A549 (cell line): ENCODE measurements at regions not wholly inside any gene's neighbourhood (a gene's known extent, or its start where the extent isn't known, plus 50 kb on each side); places are given as distances from the start of the nearest gene placed in this dataset.

ENCODE experiments used
- ATAC-seq, 2 experiments: fragments of 200-7000 bp in 1 of 2; fragments of >200 bp in 1 of 2; cut with Nextera tagmentation in 1 of 2; cut with Tn5 transposase in 1 of 2; 3 replicates each; pipeline versions ENCODE4 v1.8.0 to v1.9.1; 2018 to 2020; ENCODE audit warnings: mild to moderate bottlenecking in 1 of 2, moderate library complexity in 1 of 2
- CTCF ChIA-PET: fragments of 300-600 bp; sonication (Branson Sonifier 250); formaldehyde crosslinking; extraction: SDS; loops from one replicate; lab custom pipeline; 2021; ENCODE audit warnings: antibody characterized with exemption, inconsistent platforms; lab: Yijun Ruan, JAX
- POLR2A ChIA-PET: fragments of 350-600 bp; formaldehyde crosslinking; extraction: SDS; loops from one replicate; lab custom pipeline; 2021; ENCODE audit warnings: antibody characterized with exemption, inconsistent platforms; lab: Yijun Ruan, JAX
- DNase-seq, 2 experiments: peaks; one replicate each; pipeline versions ENCODE4 v3.0.0 to v3.0.0-alpha.2; 2011 to 2016; ENCODE audit warnings: low read depth in 1 of 2, low spot score in 1 of 2
- FAIRE-seq: peaks from 2 replicates; lab custom pipeline; 2011; peaks lifted over from hg19 to GRCh38; lab: Jason Lieb, UNC
- H3K27ac ChIP-seq, 2 experiments: fragments of >200 bp; sonication (Bioruptor Twin); formaldehyde crosslinking; 3 replicates each; pipeline ENCODE4 v1.5.1; 2016 to 2017
- H3K4me1 ChIP-seq: fragments of >200 bp; sonication (Bioruptor Twin); formaldehyde crosslinking; 3 replicates; pipeline ENCODE4 v1.6.1; 2016
- H3K4me2 ChIP-seq: fragments of >200 bp; sonication (Bioruptor Twin); formaldehyde crosslinking; 3 replicates; pipeline ENCODE4 v1.6.1; 2016
- H3K4me3 ChIP-seq: fragments of >200 bp; sonication (Bioruptor Twin); formaldehyde crosslinking; 3 replicates; pipeline ENCODE4 v1.5.1; 2016
- H3K9me3 ChIP-seq: fragments of >200 bp; sonication (Bioruptor Twin); formaldehyde crosslinking; 3 replicates; pipeline ENCODE4 v1.6.1; 2016
- ATOH8 ChIP-seq: fragments of 250-450 bp; sonication (Bioruptor Pico); IDR thresholded peaks from 2 replicates; pipeline ENCODE4 v1.5.0; 2020; ENCODE audit warnings: low read depth, mild to moderate bottlenecking, moderate library complexity
- CBX2 ChIP-seq: fragments of 200-600 bp; sonication (generic); IDR thresholded peaks from 2 replicates; pipeline ENCODE4 v1.6.1; 2016; ENCODE audit warnings: low read depth, mild to moderate bottlenecking, borderline replicate concordance
- CBX8 ChIP-seq: fragments of 200-600 bp; sonication (generic); IDR thresholded peaks from 2 replicates; pipeline ENCODE4 v1.6.1; 2016
- CTCF ChIP-seq: fragments of >200 bp; sonication (Bioruptor Twin); formaldehyde crosslinking; IDR thresholded peaks from 3 replicates; pipeline ENCODE4 v1.5.1; 2016
- EHF ChIP-seq: fragments of 250-450 bp; sonication (Bioruptor Pico); IDR thresholded peaks from 2 replicates; pipeline ENCODE4 v1.5.0; 2020; ENCODE audit warnings: mild to moderate bottlenecking
- FOSB ChIP-seq: fragments of 250-450 bp; sonication (Bioruptor Pico); IDR thresholded peaks from 2 replicates; pipeline ENCODE4 v1.5.0; 2020; ENCODE audit warnings: mild to moderate bottlenecking, moderate library complexity
- FOXS1 ChIP-seq: fragments of 250-450 bp; sonication (Bioruptor Pico); IDR thresholded peaks from 2 replicates; pipeline ENCODE4 v1.5.0; 2020; ENCODE audit warnings: mild to moderate bottlenecking, moderate library complexity
- HOXA7 ChIP-seq: fragments of 250-450 bp; sonication (Bioruptor Pico); IDR thresholded peaks from 2 replicates; pipeline ENCODE4 v1.5.0; 2020; ENCODE audit warnings: mild to moderate bottlenecking, moderate library complexity
- HOXB13 ChIP-seq: fragments of 250-450 bp; sonication (Bioruptor Pico); IDR thresholded peaks from 2 replicates; pipeline ENCODE4 v1.5.0; 2020; ENCODE audit warnings: low read depth, mild to moderate bottlenecking, moderate library complexity
- HOXB5 ChIP-seq: fragments of 250-450 bp; sonication (Bioruptor Pico); IDR thresholded peaks from 2 replicates; pipeline ENCODE4 v1.5.0; 2020; ENCODE audit warnings: mild to moderate bottlenecking, moderate library complexity
- JUN ChIP-seq, 2 experiments: fragments of >200 bp; sonication (Bioruptor Twin); formaldehyde crosslinking; IDR thresholded peaks; 2 replicates in 1 of 2; 3 replicates in 1 of 2; pipeline ENCODE4 v1.6.1; 2016 to 2017
- JUNB ChIP-seq: fragments of >200 bp; sonication (Bioruptor Twin); formaldehyde crosslinking; IDR thresholded peaks from 2 replicates; pipeline ENCODE4 v1.6.1; 2016
- MAFK ChIP-seq: fragments of 450-650 bp; IDR thresholded peaks from 2 replicates; pipeline ENCODE4 v1.6.1; 2014; ENCODE audit not compliant: partially characterized antibody
- MAX ChIP-seq: IDR thresholded peaks from 2 replicates; pipeline ENCODE4 v1.6.1; 2012
- POLR2A ChIP-seq: IDR thresholded peaks from 2 replicates; pipeline ENCODE4 v1.6.1; 2012; ENCODE audit warnings: mild to moderate bottlenecking, low read length
- POLR2AphosphoS2 ChIP-seq: conservative IDR thresholded peaks from 2 replicates; pipeline ENCODE4 v1.6.1; 2012; ENCODE audit warnings: low read length, improper control_type of control experiment, inconsistent platforms
- RARB ChIP-seq: fragments of 250-450 bp; sonication (Bioruptor Pico); IDR thresholded peaks from 2 replicates; pipeline ENCODE4 v1.8.0; 2021; ENCODE audit warnings: mild to moderate bottlenecking, moderate library complexity
- RCOR1 ChIP-seq: fragments of 150-350 bp; IDR thresholded peaks from 2 replicates; pipeline ENCODE4 v1.6.1; 2014; ENCODE audit warnings: antibody characterized with exemption, low read length, low read depth
- RNF2 ChIP-seq: fragments of 200-600 bp; sonication (generic); IDR thresholded peaks from 2 replicates; pipeline ENCODE4 v1.6.1; 2016; ENCODE audit warnings: low read depth, mild to moderate bottlenecking, antibody characterized with exemption, moderate library complexity, borderline replicate concordance
- SMC3 ChIP-seq: fragments of >200 bp; sonication (Bioruptor Twin); formaldehyde crosslinking; IDR thresholded peaks from 3 replicates; pipeline ENCODE4 v1.6.1; 2018; ENCODE audit warnings: inconsistent platforms
- ZNF302 ChIP-seq: fragments of 250-450 bp; sonication (Bioruptor Pico); IDR thresholded peaks from 2 replicates; pipeline ENCODE4 v1.9.0; 2021; ENCODE audit warnings: inconsistent platforms, mild to moderate bottlenecking, moderate library complexity
- ZSCAN20 ChIP-seq: fragments of 250-450 bp; sonication (Bioruptor Pico); IDR thresholded peaks from 2 replicates; pipeline ENCODE4 v1.8.0; 2022; ENCODE audit warnings: mild to moderate bottlenecking, moderate library complexity
- WGBS: methylation state at CpG from one replicate; pipeline ENCODE4 v1.1.6; 2017; ENCODE audit errors: missing lambda C conversion rate; 5-methylcytosine and 5-hydroxymethylcytosine counted together
- TF ChIP-seq, protein P1 (sequence below): IDR thresholded peaks from 2 replicates; pipeline ENCODE4 v1.6.1; 2012; ENCODE audit warnings: low read depth, borderline replicate concordance
- TF ChIP-seq, protein P2 (sequence below): fragments of >200 bp; sonication (Bioruptor Twin); formaldehyde crosslinking; IDR thresholded peaks from 2 replicates; pipeline ENCODE4 v1.6.1; 2016

- WGBS = 94% methylated on average over 4 of the region's 4 CpGs
- ChIA-PET POLR2A (no interaction called here), CTCF (interaction anchor here (1.0 kb wide), 1 partner anchor 73 kb away, joined by 3 read pairs; no protein-coding TSS in a partner anchor)
- H3K9me3 ChIP-seq = no peaks in the 10 kb centered on the region
- peak overlapping the region; percentile 14 to 89; a peak in 4 of 6 replicates for H3K27ac ChIP-seq
- H3K4me3 ChIP-seq = no peak overlapping the region
- no peak for TF ChIP-seq FOSB (CRISPR knock-in tag)
- TF ChIP-seq ZSCAN20 (CRISPR knock-in tag) = no peak
- TF ChIP-seq CTCF = no peak
- TF ChIP-seq RCOR1 = no peak
- no peak for TF ChIP-seq SMC3
- no peak for TF ChIP-seq JUNB
- TF ChIP-seq EHF = no peak
- no peak for TF ChIP-seq RNF2
- no peak for TF ChIP-seq JUN (IDR thresholded peaks at IDR 0.05)
- ATAC-seq (no peak), FAIRE-seq (no peak), DNase-seq (no peak)
- peaks cover 43% of the 10 kb centered on the region for H3K4me1 ChIP-seq
- peak overlapping the region; percentile 67; the same call in 1 of the 3 replicates for H3K4me2 ChIP-seq
Observed at GRCh38 chr3:23666818-23667217, 138.9 kb upstream of the UBE2E1 start.

- 39% methylated on average over 6 of the region's 6 CpGs for WGBS
- Histone ChIP-seq H3K9me3 (no peaks in the 10 kb centered on the region), H3K4me2 (peak overlapping the region; percentile 67), H3K4me3 (no peak overlapping the region), H3K27ac (peak overlapping the region; percentile 83 to 89), H3K4me1 (peaks cover 43% of the 10 kb centered on the region)
- FAIRE-seq (no peak), DNase-seq (peak in 1 of 2 experiments; percentile 31), ATAC-seq (peak; percentile 32 to 55)
- CTCF ChIA-PET = interaction anchor here (0.7 to 3.4 kb wide), 4 partner anchors 11 to 109 kb away, joined by 3 to 13 read pairs (median 6); no protein-coding TSS in a partner anchor
- TF ChIP-seq CBX2 = no peak
- TF ChIP-seq POLR2A = no peak
- TF ChIP-seq HOXB5 (CRISPR knock-in tag) = peak; percentile 36; the same call in 1 of the 2 replicates
- no peak for TF ChIP-seq RARB (CRISPR knock-in tag)
- TF ChIP-seq ATOH8 = 0 out of 2 replicates have a peak, but pooled peaks have one; percentile 67
- 0 out of 2 replicates have a peak, but pooled peaks have one; percentile 34 for TF ChIP-seq ZNF302 (CRISPR knock-in tag)
- TF ChIP-seq MAX = peak; percentile 56; the same call in 1 of the 2 replicates
- TF ChIP-seq CBX8 = no peak
- TF ChIP-seq HOXB13 (CRISPR knock-in tag) = peak; percentile 51; the same call in 1 of the 2 replicates
- TF ChIP-seq, protein P1, sequence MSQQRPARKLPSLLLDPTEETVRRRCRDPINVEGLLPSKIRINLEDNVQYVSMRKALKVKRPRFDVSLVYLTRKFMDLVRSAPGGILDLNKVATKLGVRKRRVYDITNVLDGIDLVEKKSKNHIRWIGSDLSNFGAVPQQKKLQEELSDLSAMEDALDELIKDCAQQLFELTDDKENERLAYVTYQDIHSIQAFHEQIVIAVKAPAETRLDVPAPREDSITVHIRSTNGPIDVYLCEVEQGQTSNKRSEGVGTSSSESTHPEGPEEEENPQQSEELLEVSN = peak; percentile 68
- TF ChIP-seq POLR2AphosphoS2 = no peak
- TF ChIP-seq, protein P2, sequence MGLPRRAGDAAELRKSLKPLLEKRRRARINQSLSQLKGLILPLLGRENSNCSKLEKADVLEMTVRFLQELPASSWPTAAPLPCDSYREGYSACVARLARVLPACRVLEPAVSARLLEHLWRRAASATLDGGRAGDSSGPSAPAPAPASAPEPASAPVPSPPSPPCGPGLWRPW = no peak
- no peak for TF ChIP-seq MAFK
- peak; percentile 74 for TF ChIP-seq HOXA7
- TF ChIP-seq EHF = 0 out of 2 replicates have a peak, but pooled peaks have one; percentile 39
- 0 out of 2 replicates have a peak, but pooled peaks have one; percentile 13 for TF ChIP-seq FOXS1
- POLR2A ChIA-PET = interaction anchor here (0.9 to 1.1 kb wide), 6 partner anchors 8 to 465 kb away, joined by 3 to 12 read pairs (median 4); partner anchors contain the start of genes NKIRAS1, RPL15 and UBE2E2
Observed at GRCh38 chr3:23667536-23668429, 138.0 kb upstream of the UBE2E1 start.
